GM12873 (cell line): ENCODE measurements at regions not wholly inside any gene's neighbourhood (a gene's known extent, or its start where the extent isn't known, plus 50 kb on each side); places are given as distances from the start of the nearest gene placed in this dataset.

ENCODE experiments used
- TF ChIP-seq, protein P1 (sequence below): IDR thresholded peaks from 2 replicates; pipeline ENCODE4 v1.5.1; 2012; ENCODE audit warnings: low read depth, mild to moderate bottlenecking, moderate library complexity, low read length, control low read depth; ENCODE audit not compliant: insufficient read depth; ENCODE audit errors: missing control alignments

GRCh38 chr13:76762721-76763120 lies 123.5 kb downstream of the KCTD12 start:
- TF ChIP-seq, protein P1, sequence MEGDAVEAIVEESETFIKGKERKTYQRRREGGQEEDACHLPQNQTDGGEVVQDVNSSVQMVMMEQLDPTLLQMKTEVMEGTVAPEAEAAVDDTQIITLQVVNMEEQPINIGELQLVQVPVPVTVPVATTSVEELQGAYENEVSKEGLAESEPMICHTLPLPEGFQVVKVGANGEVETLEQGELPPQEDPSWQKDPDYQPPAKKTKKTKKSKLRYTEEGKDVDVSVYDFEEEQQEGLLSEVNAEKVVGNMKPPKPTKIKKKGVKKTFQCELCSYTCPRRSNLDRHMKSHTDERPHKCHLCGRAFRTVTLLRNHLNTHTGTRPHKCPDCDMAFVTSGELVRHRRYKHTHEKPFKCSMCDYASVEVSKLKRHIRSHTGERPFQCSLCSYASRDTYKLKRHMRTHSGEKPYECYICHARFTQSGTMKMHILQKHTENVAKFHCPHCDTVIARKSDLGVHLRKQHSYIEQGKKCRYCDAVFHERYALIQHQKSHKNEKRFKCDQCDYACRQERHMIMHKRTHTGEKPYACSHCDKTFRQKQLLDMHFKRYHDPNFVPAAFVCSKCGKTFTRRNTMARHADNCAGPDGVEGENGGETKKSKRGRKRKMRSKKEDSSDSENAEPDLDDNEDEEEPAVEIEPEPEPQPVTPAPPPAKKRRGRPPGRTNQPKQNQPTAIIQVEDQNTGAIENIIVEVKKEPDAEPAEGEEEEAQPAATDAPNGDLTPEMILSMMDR: no peak

- TF ChIP-seq, protein P1: no peak
Measured at GRCh38 chr13:76759877-76760276, 126.3 kb downstream of the KCTD12 start.

DNA sequence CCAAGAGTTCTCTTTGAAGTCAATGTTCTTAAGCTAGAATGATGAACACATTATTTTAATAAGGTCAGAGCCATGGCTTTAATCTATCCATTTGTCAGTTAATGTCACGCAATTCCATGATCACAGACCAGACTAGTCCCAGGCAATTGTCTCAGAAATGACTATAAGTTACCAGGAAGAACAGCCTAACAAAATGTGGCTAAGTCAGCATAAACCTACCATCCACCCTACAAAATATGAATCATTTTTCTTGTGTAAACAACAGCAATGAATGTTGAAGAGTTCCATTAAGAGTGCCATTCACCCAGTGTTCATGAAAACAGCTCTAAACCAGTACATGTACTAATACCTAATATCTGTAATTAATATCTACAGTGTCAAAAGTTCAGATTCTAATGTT lies 127.5 kb downstream of the KCTD12 start:
- TF ChIP-seq, protein P1: no peak

- TF ChIP-seq, protein P1: no peak
Measured at GRCh38 chr13:76758257-76758656, 127.9 kb downstream of the KCTD12 start.

GRCh38 chr13:76756451-76756850 lies 129.8 kb downstream of the KCTD12 start:
- TF ChIP-seq, protein P1: no peak

DNA sequence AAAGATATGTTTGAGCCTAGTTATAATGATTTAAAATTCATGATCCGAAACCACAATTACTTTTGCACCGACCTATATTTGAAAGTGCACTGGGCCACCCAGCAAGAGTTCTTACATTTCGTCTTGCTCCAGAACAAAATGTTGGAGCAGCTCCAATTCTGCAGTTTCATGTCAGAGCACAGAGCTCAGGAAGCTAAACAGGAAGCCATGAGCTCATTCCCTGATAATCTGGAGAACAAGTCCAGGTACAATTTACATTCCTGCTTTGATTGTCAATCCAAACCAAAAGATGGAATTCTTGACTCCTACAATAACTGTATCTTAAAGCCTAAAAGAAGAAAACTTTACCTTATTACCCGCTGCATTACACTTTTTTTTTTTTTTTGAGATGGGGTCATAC lies 131.8 kb downstream of the KCTD12 start:
- TF ChIP-seq, protein P1: no peak

- TF ChIP-seq, protein P1: no peak
Measured at GRCh38 chr13:76751278-76751677, 134.9 kb downstream of the KCTD12 start.

- TF ChIP-seq, protein P1: no peak
Measured at GRCh38 chr13:76750126-76750525, 136.1 kb downstream of the KCTD12 start.
